HG02678 (cell line): ENCODE measurements at regions not wholly inside any gene's neighbourhood (a gene's known extent, or its start where the extent isn't known, plus 50 kb on each side); places are given as distances from the start of the nearest gene placed in this dataset.
"Not testable (repeated sequence)": the region's sequence is repeated elsewhere in the genome, so short reads cannot be mapped to it uniquely, and the experiment has no call there.

ENCODE experiments used
- ATAC-seq: cut with Tn5 transposase; IDR thresholded peaks from one replicate; pipeline ENCODE4 v1.9.1; 2021; ENCODE audit warnings: mild to moderate bottlenecking, moderate library complexity; ENCODE audit not compliant: unreplicated experiment

- ATAC-seq: not testable (repeated sequence)
Observed at GRCh38 chr13:56547921-56548320, 592.8 kb upstream of the PRR20A start.

GRCh38 chr13:56558698-56559320, 581.9 kb upstream of the PRR20A start:
- no peak for ATAC-seq

- ATAC-seq: no peak
Observed at GRCh38 chr13:56561327-56561726, 579.4 kb upstream of the PRR20A start.

- ATAC-seq: no peak
Observed at GRCh38 chr13:56563663-56564062, 577.1 kb upstream of the PRR20A start.

GRCh38 chr13:56586976-56587375, 553.7 kb upstream of the PRR20A start:
- ATAC-seq: no peak

GRCh38 chr13:56615572-56615971, 525.1 kb upstream of the PRR20A start:
- no peak for ATAC-seq

GRCh38 chr13:56622840-56623239, 517.9 kb upstream of the PRR20A start:
- ATAC-seq: no peak

GRCh38 chr13:56628886-56629285, 511.8 kb upstream of the PRR20A start:
- not testable (repeated sequence) for ATAC-seq

- not testable (repeated sequence) for ATAC-seq
Observed at GRCh38 chr13:56631060-56631459, 509.7 kb upstream of the PRR20A start.

GRCh38 chr13:56653043-56653442, 487.7 kb upstream of the PRR20A start:
- ATAC-seq: no peak

GRCh38 chr13:56659041-56659471, 481.7 kb upstream of the PRR20A start:
- no peak for ATAC-seq

GRCh38 chr13:56670563-56670962, 470.2 kb upstream of the PRR20A start:
- no peak for ATAC-seq

GRCh38 chr13:56681404-56681803, 459.3 kb upstream of the PRR20A start:
- ATAC-seq: no peak

- ATAC-seq: no peak
Observed at GRCh38 chr13:56687131-56687530, 453.6 kb upstream of the PRR20A start.

GRCh38 chr13:56697011-56697410, 443.7 kb upstream of the PRR20A start:
- no peak for ATAC-seq

- ATAC-seq: no peak
Observed at GRCh38 chr13:56700324-56700723, 440.4 kb upstream of the PRR20A start.

- no peak for ATAC-seq
Observed at GRCh38 chr13:56706485-56706884, 434.2 kb upstream of the PRR20A start.

GRCh38 chr13:56713656-56714055, 427.1 kb upstream of the PRR20A start:
- ATAC-seq: no peak

GRCh38 chr13:56718791-56719190, 421.9 kb upstream of the PRR20A start:
- no peak for ATAC-seq

- ATAC-seq: no peak
Observed at GRCh38 chr13:56720841-56721240, 419.9 kb upstream of the PRR20A start.

GRCh38 chr13:56735537-56735942, 405.2 kb upstream of the PRR20A start:
- no peak for ATAC-seq

GRCh38 chr13:56736966-56737365, 403.8 kb upstream of the PRR20A start:
- ATAC-seq: no peak

- ATAC-seq: no peak
Observed at GRCh38 chr13:56752636-56753035, 388.1 kb upstream of the PRR20A start.
